IPS-15b (cell line): ENCODE measurements at regions not wholly inside any gene's neighbourhood (a gene's known extent, or its start where the extent isn't known, plus 50 kb on each side); places are given as distances from the start of the nearest gene placed in this dataset.

ENCODE experiments used
- H3K27me3 ChIP-seq: one replicate; pipeline ENCODE4 v1.6.1; 2013; ENCODE audit warnings: low read length; ENCODE audit not compliant: control insufficient read depth, insufficient read depth
- H3K36me3 ChIP-seq: one replicate; pipeline ENCODE4 v1.6.1; 2013; ENCODE audit warnings: low read length; ENCODE audit not compliant: control insufficient read depth, insufficient read depth
- H3K4me1 ChIP-seq: one replicate; pipeline ENCODE4 v1.6.1; 2013; ENCODE audit warnings: mild to moderate bottlenecking, low read length; ENCODE audit not compliant: control insufficient read depth, insufficient read depth
- H3K4me3 ChIP-seq: one replicate; pipeline ENCODE4 v1.5.1; 2013; ENCODE audit warnings: low read depth, low read length
- H3K9ac ChIP-seq: one replicate; pipeline ENCODE4 v1.6.1; 2013; ENCODE audit warnings: low read depth, mild to moderate bottlenecking, low read length
- H3K9me3 ChIP-seq: one replicate; pipeline ENCODE4 v1.6.1; 2013; ENCODE audit warnings: mild to moderate bottlenecking, low read length; ENCODE audit not compliant: control insufficient read depth, insufficient read depth

DNA sequence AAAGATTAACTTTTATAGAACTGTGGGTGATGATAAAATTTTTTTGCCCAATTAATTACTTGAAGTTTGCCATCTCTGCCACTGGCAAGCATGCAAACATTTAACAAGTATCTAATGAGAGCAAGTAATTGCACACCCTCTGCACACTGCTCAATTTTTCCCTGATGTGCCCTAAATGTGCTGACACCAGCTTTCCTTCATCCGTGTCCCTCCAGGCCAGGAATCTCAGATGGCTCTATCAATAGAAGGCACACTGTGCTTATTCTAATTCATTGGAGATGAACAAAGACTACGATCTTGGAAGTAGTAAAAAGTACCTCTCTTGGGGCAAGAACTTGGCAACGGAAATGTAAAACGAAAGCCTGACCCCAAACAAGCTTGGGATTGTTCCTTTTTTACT, 212.1 kb downstream of the GPR37 start:
- H3K9me3 ChIP-seq, result no peaks in the 10 kb centered on the region
- no peak overlapping the region for H3K4me3 ChIP-seq
- H3K27me3 ChIP-seq, result no peaks in the 10 kb centered on the region
- no peaks in the 10 kb centered on the region for H3K36me3 ChIP-seq
- no peaks in the 10 kb centered on the region for H3K4me1 ChIP-seq
- H3K9ac ChIP-seq, result no peak overlapping the region

DNA sequence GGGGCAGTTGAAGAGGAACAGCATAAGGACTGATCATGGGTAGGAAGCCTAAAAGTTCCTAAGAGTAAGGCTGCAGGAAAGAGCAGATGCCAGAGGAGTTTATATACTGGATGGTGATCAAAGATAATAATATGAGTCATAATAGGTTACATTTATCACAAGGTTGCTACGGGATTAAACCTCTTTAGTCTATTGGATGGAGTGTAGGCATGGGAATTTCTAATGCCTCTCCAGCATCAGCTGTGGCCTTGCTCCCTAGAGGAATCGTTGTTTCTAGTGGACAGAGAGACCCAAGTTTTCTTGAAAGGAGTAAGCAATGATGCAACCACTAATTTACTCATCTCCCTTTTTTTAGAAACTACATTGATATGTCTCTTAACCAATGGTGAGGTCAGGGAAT, 213.4 kb downstream of the GPR37 start:
- H3K9ac ChIP-seq, result no peak overlapping the region
- no peaks in the 10 kb centered on the region for H3K4me1 ChIP-seq
- H3K36me3 ChIP-seq, result no peaks in the 10 kb centered on the region
- H3K27me3 ChIP-seq, result no peaks in the 10 kb centered on the region
- no peak overlapping the region for H3K4me3 ChIP-seq
- H3K9me3 ChIP-seq, result no peaks in the 10 kb centered on the region

DNA sequence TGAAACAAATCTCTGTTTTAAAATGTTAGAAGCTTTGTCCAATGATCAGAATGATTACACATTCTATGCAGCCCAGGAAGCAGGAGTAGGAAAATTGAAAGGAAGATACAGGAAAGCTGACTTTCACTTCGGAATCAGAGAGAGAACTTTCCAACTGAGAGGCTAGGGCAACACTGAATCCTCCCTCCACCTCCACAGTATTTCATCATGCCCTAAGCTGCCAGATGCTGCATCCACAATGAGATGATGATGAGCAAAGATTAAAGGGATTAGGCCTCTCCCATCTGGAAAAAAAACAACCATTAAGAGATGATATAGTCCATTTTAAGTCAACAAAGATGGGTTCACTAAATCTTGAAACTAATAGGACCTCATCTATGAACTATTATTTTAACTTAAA, 215.6 kb downstream of the GPR37 start:
- Histone ChIP-seq H3K9ac (no peak overlapping the region), H3K4me3 (no peak overlapping the region)

GRCh38 chr7:124542476-124542875, 223.1 kb downstream of the GPR37 start:
- Histone ChIP-seq H3K36me3 (no peaks in the 10 kb centered on the region), H3K4me3 (no peak overlapping the region), H3K4me1 (no peaks in the 10 kb centered on the region), H3K9me3 (no peaks in the 10 kb centered on the region), H3K9ac (no peak overlapping the region), H3K27me3 (no peaks in the 10 kb centered on the region)

More for the DNA sequence above, 215.6 kb downstream of the GPR37 start:
- Histone ChIP-seq H3K9me3 (no peaks in the 10 kb centered on the region), H3K27me3 (no peaks in the 10 kb centered on the region), H3K36me3 (no peaks in the 10 kb centered on the region), H3K4me1 (no peaks in the 10 kb centered on the region)

- H3K9ac ChIP-seq, result no peak overlapping the region
- no peaks in the 10 kb centered on the region for H3K9me3 ChIP-seq
- no peaks in the 10 kb centered on the region for H3K27me3 ChIP-seq
- H3K4me3 ChIP-seq, result no peak overlapping the region
- no peaks in the 10 kb centered on the region for H3K36me3 ChIP-seq
- H3K4me1 ChIP-seq, result no peaks in the 10 kb centered on the region
These were observed 229.3 kb downstream of the GPR37 start for GRCh38 chr7:124536156-124536762.

- Histone ChIP-seq H3K36me3 (no peaks in the 10 kb centered on the region), H3K4me3 (no peak overlapping the region), H3K4me1 (no peaks in the 10 kb centered on the region), H3K27me3 (no peaks in the 10 kb centered on the region), H3K9me3 (no peaks in the 10 kb centered on the region), H3K9ac (no peak overlapping the region)
These were observed 233.4 kb downstream of the GPR37 start for GRCh38 chr7:124532166-124532565.

DNA sequence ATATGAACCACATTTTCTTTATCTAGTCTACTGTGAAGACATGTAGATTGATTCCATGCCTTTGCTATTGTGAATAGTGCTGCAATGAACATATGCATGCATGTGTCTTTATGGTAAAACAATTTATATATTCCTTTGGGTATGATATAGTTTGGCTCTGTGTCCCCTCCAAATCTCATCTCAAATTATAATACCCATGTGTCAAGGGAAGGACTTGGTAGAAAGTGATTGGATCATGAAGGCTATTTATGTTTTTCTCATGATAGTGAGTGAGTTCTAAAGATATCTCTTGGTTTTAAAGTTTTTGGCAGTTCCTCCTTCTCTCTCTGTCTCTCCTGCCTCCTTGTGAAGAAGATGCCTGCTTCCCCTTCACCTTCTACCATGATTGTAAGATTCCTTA, 248.7 kb downstream of the GPR37 start:
- Histone ChIP-seq H3K4me3 (no peak overlapping the region), H3K9ac (no peak overlapping the region), H3K27me3 (no peaks in the 10 kb centered on the region), H3K36me3 (no peaks in the 10 kb centered on the region), H3K4me1 (no peaks in the 10 kb centered on the region), H3K9me3 (no peaks in the 10 kb centered on the region)

DNA sequence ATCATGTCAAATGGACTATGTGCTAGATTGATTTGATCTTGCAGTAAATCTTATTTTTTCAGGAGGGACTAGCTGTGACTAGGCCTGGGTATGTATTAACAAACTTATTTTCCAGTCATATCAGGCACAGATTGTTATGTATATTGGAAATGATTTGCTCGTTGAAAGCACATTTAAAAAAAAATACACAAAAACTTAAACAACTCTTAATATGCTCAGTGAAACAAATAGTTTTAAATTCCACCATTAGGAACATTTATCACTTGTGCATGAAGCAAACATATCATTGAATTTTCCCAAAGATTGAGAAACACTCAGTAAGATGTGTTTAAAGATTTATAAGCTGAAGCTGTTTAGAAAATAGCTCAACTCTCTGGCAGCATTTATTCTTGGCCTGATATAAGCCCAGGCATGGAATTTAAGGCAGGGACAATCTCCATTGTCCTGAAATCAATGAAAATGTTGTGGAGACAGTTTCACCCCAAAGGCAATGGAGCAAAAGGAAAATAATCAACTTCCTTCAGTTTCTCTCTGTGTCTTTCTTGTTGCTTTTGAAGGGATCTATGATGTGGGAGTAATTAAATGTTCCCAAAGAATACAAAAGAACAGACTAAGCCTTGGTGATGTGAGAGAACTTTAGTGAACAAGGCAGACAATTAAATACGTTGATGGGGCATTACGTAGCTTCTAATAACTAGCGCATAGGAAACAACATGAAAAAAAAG, 250.3 kb downstream of the GPR37 start:
- Histone ChIP-seq H3K27me3 (no peaks in the 10 kb centered on the region), H3K4me3 (no peak overlapping the region), H3K9me3 (no peaks in the 10 kb centered on the region), H3K9ac (no peak overlapping the region), H3K36me3 (no peaks in the 10 kb centered on the region), H3K4me1 (no peaks in the 10 kb centered on the region)

- H3K9me3 ChIP-seq, result no peaks in the 10 kb centered on the region
- H3K4me1 ChIP-seq, result no peaks in the 10 kb centered on the region
- H3K36me3 ChIP-seq, result no peaks in the 10 kb centered on the region
- no peak overlapping the region for H3K4me3 ChIP-seq
- H3K27me3 ChIP-seq, result no peaks in the 10 kb centered on the region
- no peak overlapping the region for H3K9ac ChIP-seq
These were observed 251.1 kb downstream of the GPR37 start for GRCh38 chr7:124514471-124514870.

DNA sequence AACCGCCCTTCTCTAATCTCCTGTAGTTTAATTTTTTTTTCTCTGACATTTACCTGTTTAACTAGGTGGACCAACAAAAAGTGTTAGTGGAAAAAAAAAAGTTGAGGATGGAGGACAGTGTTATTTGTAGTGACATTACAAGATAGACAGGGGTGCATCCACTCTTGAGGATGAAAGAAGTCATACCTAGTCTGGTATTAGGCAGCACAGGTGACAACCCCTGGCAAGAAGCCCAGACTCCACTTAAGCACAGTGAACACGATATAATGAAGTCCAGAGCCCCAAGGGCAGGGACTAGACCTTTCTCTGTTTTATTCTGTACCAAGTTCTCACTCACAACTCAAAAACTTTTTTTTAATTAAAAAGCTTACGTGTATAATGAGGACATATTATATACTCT, 268.4 kb downstream of the GPR37 start:
- H3K4me3 ChIP-seq, result no peak overlapping the region
- no peaks in the 10 kb centered on the region for H3K36me3 ChIP-seq
- H3K9me3 ChIP-seq, result no peaks in the 10 kb centered on the region
- H3K9ac ChIP-seq, result no peak overlapping the region
- H3K4me1 ChIP-seq, result no peaks in the 10 kb centered on the region
- no peaks in the 10 kb centered on the region for H3K27me3 ChIP-seq

GRCh38 chr7:124489925-124490324, 275.7 kb downstream of the GPR37 start:
- no peaks in the 10 kb centered on the region for H3K9me3 ChIP-seq
- no peaks in the 10 kb centered on the region for H3K36me3 ChIP-seq
- H3K27me3 ChIP-seq, result no peaks in the 10 kb centered on the region
- no peak overlapping the region for H3K4me3 ChIP-seq
- H3K4me1 ChIP-seq, result no peaks in the 10 kb centered on the region
- H3K9ac ChIP-seq, result no peak overlapping the region

DNA sequence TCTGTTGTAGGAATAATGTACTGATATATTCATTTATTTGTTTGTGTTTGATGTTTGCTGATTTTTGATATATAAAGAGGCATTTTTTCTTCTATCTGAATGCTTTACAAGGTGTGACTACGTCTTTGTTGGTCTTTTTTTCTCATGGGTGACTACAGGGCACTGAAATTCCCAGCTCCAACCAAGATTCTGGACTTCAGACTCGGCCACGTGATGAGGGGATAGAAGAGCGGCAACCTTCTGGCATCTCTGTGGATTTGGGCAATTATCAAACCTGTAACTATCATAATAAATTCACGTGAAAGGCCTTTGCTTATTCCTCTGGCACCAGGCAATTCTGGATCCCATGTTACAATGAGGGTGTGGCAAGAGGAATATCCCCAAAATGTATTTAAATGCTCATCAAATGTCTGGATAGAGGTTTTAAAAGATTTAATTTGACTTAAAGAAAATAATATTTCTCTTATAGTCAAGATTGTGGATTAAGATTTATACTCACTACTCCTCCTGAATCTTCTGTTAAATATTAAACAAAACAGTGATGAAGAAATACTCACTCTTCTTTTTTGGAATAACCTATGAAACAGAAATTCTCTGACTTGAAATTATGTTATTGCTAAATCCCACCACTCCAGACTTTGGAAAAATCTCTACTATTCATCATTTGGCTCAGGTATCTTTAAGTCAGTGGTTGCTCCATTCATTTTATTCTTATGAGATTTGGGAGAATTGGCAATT, 276.3 kb downstream of the GPR37 start:
- no peaks in the 10 kb centered on the region for H3K9me3 ChIP-seq
- no peaks in the 10 kb centered on the region for H3K36me3 ChIP-seq
- H3K9ac ChIP-seq, result no peak overlapping the region
- H3K4me3 ChIP-seq, result no peak overlapping the region
- H3K4me1 ChIP-seq, result no peaks in the 10 kb centered on the region
- H3K27me3 ChIP-seq, result no peaks in the 10 kb centered on the region
